ENCODE measurements at regions not wholly inside any gene's neighbourhood (a gene's known extent, or its start where the extent isn't known, plus 50 kb on each side); places are given as distances from the start of the nearest gene placed in this dataset.
"Not testable (repeated sequence)": the region's sequence is repeated elsewhere in the genome, so short reads cannot be mapped to it uniquely, and the experiment has no call there.

- DNase-seq: no peak
Measured at GRCh38 chr4:111941957-111942356, 203.3 kb upstream of the FAM241A start.

- DNase-seq: peak; percentile 3
Measured at GRCh38 chr4:111943796-111944203, 201.5 kb upstream of the FAM241A start.

GRCh38 chr4:111945014-111945413 is 200.2 kb upstream of the FAM241A start:
- DNase-seq: no peak

GRCh38 chr4:111946800-111947199 is 198.5 kb upstream of the FAM241A start:
- no peak for DNase-seq

GRCh38 chr4:111952688-111953087 is 192.6 kb upstream of the FAM241A start:
- DNase-seq: no peak

GRCh38 chr4:111954550-111954949 is 190.7 kb upstream of the FAM241A start:
- no peak for DNase-seq

- no peak for DNase-seq
Measured at GRCh38 chr4:111955001-111955400, 190.3 kb upstream of the FAM241A start.

- DNase-seq: no peak
Measured at GRCh38 chr4:111957116-111957515, 188.1 kb upstream of the FAM241A start.

GRCh38 chr4:111957997-111958396 is 187.3 kb upstream of the FAM241A start:
- no peak for DNase-seq

GRCh38 chr4:111959222-111959621 is 186.0 kb upstream of the FAM241A start:
- no peak for DNase-seq

GRCh38 chr4:111960241-111960667 is 185.0 kb upstream of the FAM241A start:
- DNase-seq: no peak

GRCh38 chr4:111961026-111961425 is 184.2 kb upstream of the FAM241A start:
- DNase-seq: not testable (repeated sequence)

- DNase-seq: no peak
Measured at GRCh38 chr4:111961809-111962208, 183.4 kb upstream of the FAM241A start.

- no peak for DNase-seq
Measured at GRCh38 chr4:111963158-111963700, 182.0 kb upstream of the FAM241A start.

- DNase-seq: no peak
Measured at GRCh38 chr4:111977419-111977965, 167.8 kb upstream of the FAM241A start.

GRCh38 chr4:111979921-111980320 is 165.3 kb upstream of the FAM241A start:
- no peak for DNase-seq

- no peak for DNase-seq
Measured at GRCh38 chr4:111982089-111982488, 163.2 kb upstream of the FAM241A start.

GRCh38 chr4:111984169-111984819 is 161.0 kb upstream of the FAM241A start:
- peak; percentile 5 for DNase-seq

- no peak for DNase-seq
Measured at GRCh38 chr4:111985426-111985825, 159.8 kb upstream of the FAM241A start.

- DNase-seq: no peak
Measured at GRCh38 chr4:111986095-111986494, 159.2 kb upstream of the FAM241A start.

- no peak for DNase-seq
Measured at GRCh38 chr4:111988514-111988913, 156.7 kb upstream of the FAM241A start.

- DNase-seq: no peak
Measured at GRCh38 chr4:111989817-111990216, 155.4 kb upstream of the FAM241A start.

GRCh38 chr4:111991163-111991562 is 154.1 kb upstream of the FAM241A start:
- no peak for DNase-seq

- no peak for DNase-seq
Measured at GRCh38 chr4:111991797-111992196, 153.5 kb upstream of the FAM241A start.
